OCI-LY7 (cell line): ENCODE measurements at regions not wholly inside any gene's neighbourhood (a gene's known extent, or its start where the extent isn't known, plus 50 kb on each side); places are given as distances from the start of the nearest gene placed in this dataset.

Experiments
- BruUV-seq: library from RNA; stranded (reverse); fragments of 400-500 nt; replicated peaks from 2 replicates; lab custom pipeline; 2021; lab: Mats Ljungman, UMichigan
- CTCF ChIA-PET: fragments of 300-600 bp; sonication (Branson Sonifier 250); formaldehyde crosslinking; loops from one replicate; lab custom pipeline; 2022; ENCODE audit warnings: antibody characterized with exemption; ENCODE audit not compliant: unreplicated experiment; lab: Charles Lee
- POLR2A ChIA-PET: fragments of 300-600 bp; sonication (Branson Sonifier 250); formaldehyde crosslinking; loops from one replicate; lab custom pipeline; 2022; ENCODE audit warnings: antibody characterized with exemption; lab: Charles Lee
- DNase-seq: peaks from one replicate; pipeline ENCODE4 v3.0.0-alpha.2; 2015; ENCODE audit warnings: low spot score
- H2AFZ ChIP-seq: fragments of 200-600 bp; sonication (generic), shearing (Covaris generic); 2 replicates; pipeline ENCODE4 v1.6.1; 2014; ENCODE audit warnings: mild to moderate bottlenecking, antibody characterized with exemption, low read length, moderate library complexity
- H3K27ac ChIP-seq: fragments of 200-600 bp; sonication (generic); 2 replicates; pipeline ENCODE4 v1.5.1; 2014; ENCODE audit warnings: mixed run types, low read depth, mild to moderate bottlenecking, moderate library complexity, low read length, inconsistent platforms; ENCODE audit not compliant: poor library complexity, severe bottlenecking
- H3K36me3 ChIP-seq: fragments of 200-600 bp; sonication (generic); 2 replicates; pipeline ENCODE4 v1.6.1; 2014; ENCODE audit warnings: mild to moderate bottlenecking, antibody characterized with exemption, low read length, moderate library complexity, mixed read lengths; ENCODE audit not compliant: insufficient read depth
- H3K4me1 ChIP-seq: fragments of 200-600 bp; sonication (generic); 2 replicates; pipeline ENCODE4 v1.5.1; 2014; ENCODE audit warnings: mild to moderate bottlenecking, low read length; ENCODE audit not compliant: insufficient read depth, poor library complexity, severe bottlenecking
- H3K4me2 ChIP-seq: fragments of 200-600 bp; sonication (generic); 2 replicates; pipeline ENCODE4 v1.6.1; 2014; ENCODE audit warnings: mild to moderate bottlenecking, low read length
- H3K4me3 ChIP-seq: fragments of 200-600 bp; sonication (generic); 2 replicates; pipeline ENCODE4 v1.5.1; 2014; ENCODE audit warnings: mild to moderate bottlenecking, low read depth, low read length; ENCODE audit not compliant: poor library complexity, severe bottlenecking
- H3K79me2 ChIP-seq: fragments of 200-600 bp; sonication (generic); 2 replicates; pipeline ENCODE4 v1.6.1; 2016; ENCODE audit warnings: low read depth, mild to moderate bottlenecking, low read length, moderate library complexity, mixed read lengths; ENCODE audit not compliant: insufficient read depth
- H3K9me2 ChIP-seq: fragments of 200-600 bp; sonication (generic); 2 replicates; pipeline ENCODE4 v1.6.1; 2016; ENCODE audit warnings: mild to moderate bottlenecking, low read length, mixed read lengths; ENCODE audit not compliant: insufficient read depth
- H3K9me3 ChIP-seq: fragments of 200-600 bp; sonication (generic); 2 replicates; pipeline ENCODE4 v1.6.1; 2014; ENCODE audit warnings: mild to moderate bottlenecking, mixed run types, low read length, mixed read lengths
- H4K20me1 ChIP-seq: fragments of 200-600 bp; sonication (generic); 2 replicates; pipeline ENCODE4 v1.6.1; 2014; ENCODE audit warnings: mild to moderate bottlenecking, antibody characterized with exemption, low read length, moderate library complexity, mixed read lengths; ENCODE audit not compliant: insufficient read depth
- CTCF ChIP-seq: fragments of 200-600 bp; sonication (generic); conservative IDR thresholded peaks from 2 replicates; pipeline ENCODE4 v1.5.1; 2014; ENCODE audit warnings: mild to moderate bottlenecking, antibody characterized with exemption, low read length, moderate library complexity, mixed read lengths
- EZH2phosphoT487 ChIP-seq: fragments of 200-600 bp; sonication (generic); IDR thresholded peaks from 2 replicates; pipeline ENCODE4 v1.6.1; 2018; ENCODE audit warnings: low read depth, borderline replicate concordance, mild to moderate bottlenecking, mixed run types, antibody characterized with exemption, low read length, moderate library complexity, mixed read lengths
- intact Hi-C: fragments of 100-400 bp; cut with micrococcal nuclease; formaldehyde crosslinking; loops from one replicate; pipeline ENCODE4 v1.10.0; 2022; ENCODE audit not compliant: unreplicated experiment

GRCh38 chr10:121043124-121043849 lies 192.1 kb downstream of the WDR11 start:
- no peaks in the 10 kb centered on the region for H4K20me1 ChIP-seq
- ChIA-PET POLR2A (no interaction called here), CTCF (no interaction called here)
- H3K4me3 ChIP-seq: no peak overlapping the region
- H3K9me3 ChIP-seq: no peaks in the 10 kb centered on the region
- no peaks in the 10 kb centered on the region for H3K4me1 ChIP-seq
- intact Hi-C loops: no loop called here
- H3K36me3 ChIP-seq: no peaks in the 10 kb centered on the region
- H3K27ac ChIP-seq: no peak overlapping the region
- H3K9me2 ChIP-seq: no peaks in the 10 kb centered on the region
- H3K4me2 ChIP-seq: no peak overlapping the region
- TF ChIP-seq EZH2phosphoT487 (no peak), CTCF (no peak)
- no peak overlapping the region for H2AFZ ChIP-seq
- no TSS peak for BruUV-seq
- H3K79me2 ChIP-seq: no peaks in the 10 kb centered on the region
- no peak for DNase-seq

- Histone ChIP-seq H3K4me1 (no peaks in the 10 kb centered on the region), H4K20me1 (no peaks in the 10 kb centered on the region)
- TF ChIP-seq CTCF (no peak), EZH2phosphoT487 (no peak)
These were observed 197.6 kb downstream of the WDR11 start for GRCh38 chr10:121048749-121049148.

GRCh38 chr10:121049489-121049888 lies 198.3 kb downstream of the WDR11 start:
- DNase-seq: no peak
- H3K4me1 ChIP-seq: no peaks in the 10 kb centered on the region
- H3K36me3 ChIP-seq: no peaks in the 10 kb centered on the region
- no peak overlapping the region for H3K27ac ChIP-seq
- no peaks in the 10 kb centered on the region for H3K9me2 ChIP-seq
- no peak overlapping the region for H3K4me3 ChIP-seq
- BruUV-seq: no TSS peak
- H3K4me2 ChIP-seq: no peak overlapping the region
- no peaks in the 10 kb centered on the region for H4K20me1 ChIP-seq
- ChIA-PET POLR2A (interaction anchor here (0.5 kb wide), 1 partner anchor 1249 kb away, joined by 4 read pairs; no protein-coding TSS in a partner anchor), CTCF (no interaction called here)
- no peak for TF ChIP-seq CTCF
- no peak for TF ChIP-seq EZH2phosphoT487
- intact Hi-C loops: no loop called here
- H3K79me2 ChIP-seq: no peaks in the 10 kb centered on the region
- no peak overlapping the region for H2AFZ ChIP-seq
- H3K9me3 ChIP-seq: no peaks in the 10 kb centered on the region

More at GRCh38 chr10:121048749-121049148, 197.6 kb downstream of the WDR11 start:
- POLR2A ChIA-PET: no interaction called here
- no peak overlapping the region for H3K27ac ChIP-seq
- no peaks in the 10 kb centered on the region for H3K9me3 ChIP-seq
- intact Hi-C loops: no loop called here
- DNase-seq: no peak
- no peaks in the 10 kb centered on the region for H3K9me2 ChIP-seq
- H3K4me2 ChIP-seq: no peak overlapping the region
- no peak overlapping the region for H2AFZ ChIP-seq
- H3K36me3 ChIP-seq: no peaks in the 10 kb centered on the region
- H3K79me2 ChIP-seq: no peaks in the 10 kb centered on the region
- CTCF ChIA-PET: no interaction called here
- no TSS peak for BruUV-seq
- no peak overlapping the region for H3K4me3 ChIP-seq
